GM21515 (cell line): ENCODE measurements at regions not wholly inside any gene's neighbourhood (a gene's known extent, or its start where the extent isn't known, plus 50 kb on each side); places are given as distances from the start of the nearest gene placed in this dataset.
"Not testable (repeated sequence)": the region's sequence is repeated elsewhere in the genome, so short reads cannot be mapped to it uniquely, and the experiment has no call there.

Source experiments
- ATAC-seq: cut with Tn5 transposase; IDR thresholded peaks from one replicate; pipeline ENCODE4 v1.9.1; 2021; ENCODE audit not compliant: unreplicated experiment

DNA sequence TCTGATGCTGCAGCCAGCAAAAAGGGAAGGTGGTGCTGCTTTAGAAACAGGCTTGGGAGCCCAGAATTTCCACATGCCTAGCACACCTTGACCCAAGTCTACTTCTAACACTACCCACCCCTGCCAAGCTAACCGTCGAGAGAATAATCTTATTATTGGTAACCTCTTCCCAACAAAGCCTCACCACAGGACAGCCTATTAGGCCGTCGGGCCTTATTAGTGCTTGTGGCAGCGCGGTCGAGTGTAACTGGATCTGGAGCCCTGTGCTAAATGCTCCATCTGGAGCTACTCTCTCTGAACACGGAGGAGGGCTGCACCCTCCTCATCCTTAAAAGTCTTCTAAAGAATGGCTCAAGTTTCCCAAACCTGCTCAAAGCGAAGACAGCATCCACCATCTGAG lies 165.5 kb upstream of the NFIA start:
- no peak for ATAC-seq

- ATAC-seq = no peak
These were observed 166.2 kb upstream of the NFIA start for GRCh38 chr1:60916199-60916598.

DNA sequence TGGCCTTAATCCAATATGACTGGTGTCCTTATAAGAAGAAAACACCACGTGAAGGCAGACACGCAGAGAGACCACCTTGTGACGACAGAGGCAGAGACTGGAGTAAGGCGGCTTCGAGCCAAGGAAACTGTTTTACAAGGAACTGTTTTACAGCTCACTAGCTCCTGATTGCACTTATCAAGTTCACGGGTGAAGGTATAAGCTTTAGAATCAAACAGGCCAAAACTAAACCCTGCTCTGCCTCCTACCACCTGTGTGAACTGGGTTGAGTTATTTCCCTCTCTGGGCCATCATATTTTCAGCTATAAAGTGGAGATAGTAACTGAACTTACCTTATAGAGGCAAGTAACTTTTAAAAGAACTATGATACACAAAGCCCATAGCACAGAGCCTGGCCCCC lies 166.9 kb upstream of the NFIA start:
- ATAC-seq = no peak

DNA sequence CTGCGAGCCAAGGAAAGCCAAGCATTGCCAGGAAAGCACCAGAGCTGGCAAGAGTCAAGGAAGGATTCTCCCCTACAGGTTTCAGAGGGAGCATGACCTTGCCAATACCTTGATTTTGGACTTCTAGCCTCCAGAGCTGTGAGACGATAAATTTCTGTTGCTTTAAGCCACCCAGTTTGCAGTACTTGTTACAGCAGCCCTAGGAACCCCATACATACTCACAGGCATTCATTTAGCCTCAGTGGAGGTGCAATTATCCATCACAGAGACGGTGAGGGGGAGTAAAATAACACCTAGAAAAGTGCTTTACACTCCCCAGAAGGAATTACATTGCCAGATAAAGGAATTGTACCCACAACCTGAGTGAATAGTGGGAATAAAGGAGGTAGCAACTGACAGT lies 167.4 kb upstream of the NFIA start:
- ATAC-seq = no peak

DNA sequence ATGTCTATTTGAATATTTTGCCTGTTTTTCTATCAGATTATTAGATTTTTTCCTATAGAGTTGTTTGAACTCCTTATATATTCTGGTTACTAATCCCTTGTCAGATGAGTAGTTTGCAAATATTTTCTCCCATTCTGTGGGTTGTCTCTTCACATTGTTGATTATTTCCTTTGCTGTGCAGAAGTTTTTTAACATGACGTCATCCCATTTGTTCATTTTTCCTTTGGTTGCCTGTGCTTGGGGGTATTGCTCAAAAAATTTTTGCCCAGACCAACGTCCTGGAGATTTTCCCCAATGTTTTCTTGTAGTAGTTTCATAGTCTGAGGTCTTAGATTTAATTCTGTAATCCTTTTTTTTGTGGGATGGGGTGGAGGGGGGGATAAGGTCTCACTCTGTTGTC lies 168.7 kb upstream of the NFIA start:
- not testable (repeated sequence) for ATAC-seq

DNA sequence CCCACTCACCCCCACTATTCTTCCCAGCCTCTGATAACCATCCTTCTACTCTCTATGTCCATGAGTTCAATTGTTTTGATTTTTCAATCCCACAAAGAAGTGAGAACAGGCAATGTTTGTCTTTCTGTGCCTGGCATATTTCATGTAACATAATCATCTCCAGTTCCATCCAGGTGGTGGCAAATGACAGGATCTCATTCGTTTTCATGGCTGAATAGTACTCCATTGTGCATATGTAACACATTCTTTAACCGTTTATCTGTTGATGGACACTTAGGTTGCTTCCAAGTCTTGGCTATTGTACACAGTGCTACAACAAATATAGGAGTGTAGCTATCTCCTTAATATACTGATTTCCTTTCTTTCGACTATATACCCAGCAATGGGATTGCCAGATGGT lies 169.3 kb upstream of the NFIA start:
- ATAC-seq = no peak

GRCh38 chr1:60911966-60912697 lies 170.2 kb upstream of the NFIA start:
- no peak for ATAC-seq

- no peak for ATAC-seq
These were observed 174.2 kb upstream of the NFIA start for GRCh38 chr1:60908159-60908558.

GRCh38 chr1:60906526-60906925 lies 175.8 kb upstream of the NFIA start:
- ATAC-seq = no peak

DNA sequence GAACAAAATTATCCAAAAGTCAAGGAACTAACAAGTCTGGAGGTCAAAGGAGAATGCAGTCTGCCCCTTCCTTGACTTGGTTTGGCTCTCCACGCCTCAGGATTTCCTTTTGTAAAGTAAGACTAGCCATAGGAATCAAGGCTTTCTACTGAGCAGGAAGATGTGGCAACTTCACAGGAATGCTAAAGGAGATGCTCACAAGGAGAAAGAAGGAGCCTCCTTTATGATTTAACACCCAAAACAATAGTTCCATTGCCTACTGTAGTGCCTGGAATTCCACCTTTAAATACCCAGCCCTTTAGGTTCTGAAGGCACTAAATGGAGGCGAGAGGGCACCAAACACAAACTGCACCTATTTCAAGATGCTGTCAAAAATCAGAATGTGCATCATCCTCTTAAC lies 176.3 kb upstream of the NFIA start:
- ATAC-seq = no peak

DNA sequence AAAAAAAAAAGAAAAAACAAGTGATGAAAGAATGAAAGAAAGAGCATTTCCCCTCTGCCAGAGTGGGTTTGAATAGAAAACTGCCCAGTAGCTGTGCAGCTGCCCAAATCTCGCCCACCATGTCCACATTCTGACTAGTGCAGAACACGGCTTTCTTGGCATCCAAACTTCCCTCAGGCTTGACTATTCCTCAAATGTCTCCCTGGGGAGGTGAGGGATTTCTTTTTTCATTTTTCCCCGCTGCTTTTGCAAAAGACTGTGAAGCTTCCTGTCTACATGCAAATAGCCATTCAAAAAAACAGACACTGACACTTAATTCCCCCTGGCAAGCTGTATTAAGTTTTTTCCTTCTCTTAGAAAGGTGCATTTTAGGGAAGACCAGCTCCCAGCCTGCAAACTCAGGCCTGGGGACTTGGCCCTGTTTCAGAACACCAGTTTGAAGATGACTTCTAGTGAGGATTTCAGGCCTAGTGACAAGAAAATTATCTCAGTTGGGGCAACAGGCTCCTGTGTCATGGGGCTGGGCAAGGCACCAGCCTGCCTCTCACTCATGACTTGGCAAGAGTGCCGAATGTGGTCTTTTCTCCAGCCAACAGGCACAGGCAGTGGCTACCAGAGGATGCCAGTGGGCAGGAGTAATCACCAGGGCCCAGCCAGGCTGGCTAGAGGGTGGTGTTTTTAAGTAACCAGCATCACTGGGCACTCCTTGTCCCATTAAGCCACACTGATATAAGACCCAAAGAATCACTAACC lies 178.1 kb upstream of the NFIA start:
- no peak for ATAC-seq

DNA sequence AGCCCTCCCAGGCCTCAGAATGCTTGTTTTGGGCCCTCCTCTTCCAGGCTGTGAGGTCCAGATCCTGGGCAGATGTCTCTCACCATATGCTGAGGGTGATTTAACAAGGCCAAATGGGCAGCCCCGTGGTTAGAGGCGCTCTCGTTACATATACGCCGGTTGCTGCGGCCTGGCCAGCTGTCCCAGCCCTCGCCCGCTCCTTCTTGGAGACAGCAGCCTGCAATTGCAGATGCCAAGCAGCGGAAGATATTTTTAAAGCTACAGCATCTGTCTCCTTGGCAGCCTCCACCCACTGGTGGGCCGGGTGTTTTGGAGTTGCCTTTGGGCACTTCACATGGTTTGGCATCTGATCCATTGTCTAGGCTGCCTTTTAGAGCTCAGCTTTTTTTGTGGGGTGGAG lies 178.8 kb upstream of the NFIA start:
- ATAC-seq = no peak

GRCh38 chr1:60899464-60899863 lies 182.9 kb upstream of the NFIA start:
- ATAC-seq = no peak

- ATAC-seq = peak; percentile 73
These were observed 183.4 kb upstream of the NFIA start for GRCh38 chr1:60898987-60899386.

DNA sequence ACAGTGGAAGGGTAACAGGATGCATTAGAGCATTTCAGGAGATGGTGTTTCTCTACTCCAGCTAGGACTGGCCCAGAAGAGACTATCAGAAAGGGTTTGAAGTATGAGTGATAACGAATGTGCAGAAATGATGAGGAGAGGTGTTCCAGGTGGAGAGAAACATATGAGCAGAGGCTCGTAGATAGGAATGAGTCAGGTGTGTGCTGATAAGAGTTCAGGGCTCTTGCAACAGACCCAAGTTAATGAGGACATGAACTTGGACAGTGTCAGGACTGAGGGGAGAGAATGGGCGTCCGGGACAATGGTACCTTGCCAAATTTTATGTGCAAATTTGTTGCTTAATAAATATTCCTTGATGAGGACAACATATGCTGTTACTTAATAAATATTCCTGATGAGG lies 183.9 kb upstream of the NFIA start:
- no peak for ATAC-seq

- no peak for ATAC-seq
These were observed 185.5 kb upstream of the NFIA start for GRCh38 chr1:60896701-60897363.

- ATAC-seq = no peak
These were observed 186.7 kb upstream of the NFIA start for GRCh38 chr1:60895701-60896100.

GRCh38 chr1:60895252-60895651 lies 187.1 kb upstream of the NFIA start:
- ATAC-seq = no peak

GRCh38 chr1:60894741-60895140 lies 187.6 kb upstream of the NFIA start:
- ATAC-seq = no peak

DNA sequence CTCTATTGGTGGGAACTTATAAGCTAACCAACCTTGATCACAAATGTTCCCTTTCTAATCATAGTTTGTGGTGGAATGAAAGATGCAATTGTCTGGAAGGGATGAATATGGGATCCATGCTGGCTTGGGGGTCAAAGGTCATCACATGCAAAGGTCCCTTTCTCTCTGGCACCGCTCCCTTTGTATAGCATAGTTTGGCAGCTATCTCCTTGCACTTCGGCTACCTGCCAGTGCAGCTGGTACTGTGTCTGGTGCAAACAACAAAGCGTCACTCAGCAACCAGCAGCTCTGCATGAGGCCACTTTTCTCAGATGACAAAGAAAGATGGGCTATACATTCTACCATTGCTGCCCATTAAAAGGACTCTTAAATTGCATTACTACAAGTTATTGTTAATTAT lies 188.2 kb upstream of the NFIA start:
- no peak for ATAC-seq

DNA sequence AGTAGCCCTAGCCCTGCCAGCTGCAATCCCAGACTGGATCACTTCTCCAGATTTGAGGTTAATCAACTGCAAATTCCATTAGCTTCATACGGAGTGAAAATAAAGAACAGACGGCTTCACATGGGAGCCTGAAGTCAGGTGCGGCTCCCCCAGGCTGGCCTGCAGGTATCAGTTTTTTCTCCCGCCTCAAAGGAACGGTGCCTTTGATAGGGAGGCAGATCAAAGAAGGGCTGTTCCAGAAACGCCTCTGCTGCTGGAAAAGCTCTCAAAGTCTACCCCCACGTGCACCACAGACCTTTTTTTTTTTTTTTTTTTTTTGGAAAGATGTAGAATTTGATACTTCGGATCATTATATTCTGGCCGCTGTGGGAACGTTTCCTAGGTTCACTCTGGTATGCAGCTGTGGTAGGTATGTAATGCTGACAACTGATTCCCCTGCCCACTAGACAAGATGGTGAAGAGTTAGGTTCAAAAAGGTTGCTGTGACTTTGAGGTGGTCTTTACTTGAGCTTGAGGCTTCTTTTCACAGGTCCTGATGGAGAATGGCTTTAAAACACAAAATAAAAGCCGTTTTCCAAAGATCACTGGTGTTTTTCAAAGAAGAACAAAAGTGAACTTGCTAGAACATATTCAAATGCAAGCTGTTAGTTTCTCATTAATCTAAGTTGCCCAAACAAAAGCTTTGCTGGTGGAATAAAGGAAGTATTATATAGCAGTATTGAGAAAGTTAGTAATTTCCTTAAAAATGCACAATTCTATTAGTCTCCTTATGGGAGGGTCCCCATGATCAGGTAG lies 189.0 kb upstream of the NFIA start:
- no peak for ATAC-seq
